HFFc6 (cell line): ENCODE measurements at regions not wholly inside any gene's neighbourhood (a gene's known extent, or its start where the extent isn't known, plus 50 kb on each side); places are given as distances from the start of the nearest gene placed in this dataset.

Experiments used
- DNase-seq: peaks from one replicate; pipeline ENCODE4 v3.0.0-alpha.2; 2018
- H3K27ac Mint-ChIP-seq: 2 replicates; pipeline ENCODE4 v1.8.0; 2020; ENCODE audit warnings: mild to moderate bottlenecking, mixed read lengths
- H3K27me3 Mint-ChIP-seq: 2 replicates; pipeline ENCODE4 v1.8.0; 2021; ENCODE audit warnings: mild to moderate bottlenecking, moderate library complexity, mixed read lengths; ENCODE audit not compliant: insufficient read depth
- H3K36me3 Mint-ChIP-seq: 2 replicates; pipeline ENCODE4 v1.8.0; 2021; ENCODE audit warnings: low read depth, mixed read lengths
- H3K4me1 Mint-ChIP-seq: 2 replicates; pipeline ENCODE4 v1.8.0; 2020; ENCODE audit warnings: low read depth, mixed read lengths
- H3K4me3 Mint-ChIP-seq: 2 replicates; pipeline ENCODE4 v1.8.0; 2020; ENCODE audit warnings: mild to moderate bottlenecking, moderate library complexity, mixed read lengths
- H3K9me3 Mint-ChIP-seq: 2 replicates; pipeline ENCODE4 v1.8.0; 2020; ENCODE audit warnings: mild to moderate bottlenecking, mixed read lengths
- CTCF ChIP-seq: fragments of 200-600 bp; sonication (generic); IDR thresholded peaks from 2 replicates; pipeline ENCODE4 v1.5.0; 2021; ENCODE audit warnings: antibody characterized with exemption, mild to moderate bottlenecking

GRCh38 chr11:70668204-70669202, 270.2 kb downstream of the CTTN start:
- Mint-ChIP-seq H3K27ac (no peak overlapping the region), H3K36me3 (peaks cover 14% of the 10 kb centered on the region), H3K4me3 (no peak overlapping the region), H3K9me3 (peaks cover 31% of the 10 kb centered on the region), H3K4me1 (no peaks in the 10 kb centered on the region), H3K27me3 (peaks cover 5% of the 10 kb centered on the region)
- no peak for DNase-seq
- TF ChIP-seq CTCF = no peak

DNA sequence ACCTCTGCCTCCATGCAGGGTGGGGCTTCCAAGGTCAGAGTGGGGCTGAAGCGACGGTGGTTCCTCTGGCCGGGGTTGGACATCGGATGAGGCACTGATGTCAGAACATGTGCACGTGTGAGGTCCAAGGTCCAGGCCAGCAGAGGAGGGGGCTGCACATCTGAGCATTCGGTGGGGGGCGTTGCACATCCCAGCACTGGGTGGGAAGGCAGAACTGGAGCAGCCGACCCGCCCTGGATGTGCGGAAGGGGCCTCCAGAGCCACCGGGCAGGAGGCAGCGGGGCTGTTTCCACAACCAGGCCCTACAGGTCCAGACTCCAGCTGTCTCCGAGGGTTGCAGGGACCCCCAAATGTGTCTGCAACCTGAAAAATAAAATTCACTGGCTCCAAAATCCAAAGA, 271.0 kb downstream of the CTTN start:
- Mint-ChIP-seq H3K4me3 (no peak overlapping the region), H3K27me3 (peaks cover 5% of the 10 kb centered on the region), H3K36me3 (peaks cover 14% of the 10 kb centered on the region), H3K27ac (no peak overlapping the region), H3K4me1 (no peaks in the 10 kb centered on the region), H3K9me3 (peaks cover 37% of the 10 kb centered on the region)
- no peak for TF ChIP-seq CTCF
- DNase-seq = no peak

DNA sequence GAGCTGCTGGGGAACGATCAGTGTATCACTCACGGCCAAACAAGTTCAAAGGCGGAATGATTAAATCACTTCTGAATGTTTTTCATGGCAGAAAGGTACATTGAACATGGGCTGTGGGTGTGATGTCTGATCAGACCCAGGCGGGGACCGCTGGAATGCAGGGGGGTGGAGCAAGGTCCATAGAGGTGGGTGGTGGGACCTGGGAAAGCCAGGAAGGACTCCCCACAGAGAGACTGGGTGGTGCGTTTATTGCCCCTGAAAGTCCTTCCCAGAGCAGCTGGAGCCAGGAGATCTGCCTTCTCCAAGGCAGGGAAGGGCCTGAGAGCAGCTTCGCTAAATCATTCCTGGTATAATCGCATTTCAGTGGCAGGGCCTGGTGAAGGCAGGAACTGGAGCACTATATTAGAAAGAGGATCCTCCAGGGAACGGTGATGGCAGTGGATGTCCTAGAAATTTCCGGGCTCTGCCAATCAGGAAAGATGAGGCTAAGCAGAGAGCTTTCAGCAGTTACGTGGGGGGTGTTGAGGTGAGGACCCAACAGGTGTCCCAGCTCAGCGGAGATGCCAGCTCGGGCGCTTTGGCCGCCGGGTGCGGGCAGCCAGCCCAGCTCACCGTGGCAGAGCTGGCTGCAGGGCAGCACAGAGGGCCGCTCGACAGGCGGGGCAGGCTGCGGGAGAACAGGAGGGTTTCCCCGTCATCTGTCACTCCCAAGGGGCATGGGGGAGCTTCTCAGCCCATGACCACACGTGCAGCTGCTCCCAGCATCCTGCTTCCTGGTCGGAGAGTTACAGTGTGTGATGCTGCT, 271.7 kb downstream of the CTTN start:
- peaks cover 5% of the 10 kb centered on the region for H3K27me3 Mint-ChIP-seq
- H3K27ac Mint-ChIP-seq = no peak overlapping the region
- TF ChIP-seq CTCF = no peak
- DNase-seq = no peak
- H3K4me1 Mint-ChIP-seq = no peaks in the 10 kb centered on the region
- peaks cover 14% of the 10 kb centered on the region for H3K36me3 Mint-ChIP-seq
- H3K4me3 Mint-ChIP-seq = no peak overlapping the region
- peaks cover 34% of the 10 kb centered on the region for H3K9me3 Mint-ChIP-seq

DNA sequence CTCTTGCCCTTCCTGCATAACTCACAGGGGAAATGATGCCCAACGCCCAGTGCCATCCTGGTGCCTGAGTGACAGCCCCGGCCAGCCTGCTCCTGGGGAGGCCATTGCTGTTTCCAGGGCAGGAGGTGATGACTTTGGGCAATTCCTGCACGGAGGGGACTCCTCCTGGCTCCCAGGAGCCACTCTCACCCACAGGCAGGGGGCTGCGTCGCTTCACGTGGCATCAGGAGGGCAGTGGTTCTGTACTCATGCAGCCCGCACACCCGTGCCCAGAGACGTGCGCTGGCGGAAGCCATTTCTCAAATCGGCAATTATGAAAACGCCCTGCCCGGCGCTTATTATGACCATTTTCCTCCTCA, 272.3 kb downstream of the CTTN start:
- Mint-ChIP-seq H3K4me1 (no peaks in the 10 kb centered on the region), H3K36me3 (peaks cover 14% of the 10 kb centered on the region), H3K9me3 (peaks cover 37% of the 10 kb centered on the region), H3K27ac (no peak overlapping the region), H3K4me3 (no peak overlapping the region), H3K27me3 (peaks cover 5% of the 10 kb centered on the region)
- no peak for DNase-seq
- TF ChIP-seq CTCF = no peak

DNA sequence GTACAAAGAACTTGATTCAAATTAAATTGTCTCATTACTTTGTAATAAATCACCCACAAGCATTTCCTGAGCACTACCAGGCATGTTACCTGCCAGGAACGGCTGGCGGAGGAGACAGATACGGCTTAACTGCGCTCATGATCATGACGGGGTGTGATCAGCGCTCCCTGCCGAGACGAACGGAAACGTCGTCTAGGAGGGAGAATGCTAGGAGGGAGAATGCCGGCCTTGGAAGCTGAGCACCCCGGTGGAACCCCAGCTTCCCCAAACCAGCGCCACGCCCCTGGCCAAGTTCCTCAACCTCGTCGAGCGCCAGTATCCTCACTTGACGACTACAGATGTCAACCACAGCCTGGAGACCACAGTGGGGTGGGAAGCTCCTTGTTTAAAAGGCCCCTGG, 272.8 kb downstream of the CTTN start:
- no peak overlapping the region for H3K4me3 Mint-ChIP-seq
- no peak for DNase-seq
- H3K9me3 Mint-ChIP-seq = peaks cover 37% of the 10 kb centered on the region
- no peak overlapping the region for H3K27ac Mint-ChIP-seq
- peaks cover 5% of the 10 kb centered on the region for H3K27me3 Mint-ChIP-seq
- TF ChIP-seq CTCF = no peak
- H3K36me3 Mint-ChIP-seq = peaks cover 14% of the 10 kb centered on the region
- no peaks in the 10 kb centered on the region for H3K4me1 Mint-ChIP-seq
